ENCODE measurements at regions not wholly inside any gene's neighbourhood (a gene's known extent, or its start where the extent isn't known, plus 50 kb on each side); places are given as distances from the start of the nearest gene placed in this dataset.

DNA sequence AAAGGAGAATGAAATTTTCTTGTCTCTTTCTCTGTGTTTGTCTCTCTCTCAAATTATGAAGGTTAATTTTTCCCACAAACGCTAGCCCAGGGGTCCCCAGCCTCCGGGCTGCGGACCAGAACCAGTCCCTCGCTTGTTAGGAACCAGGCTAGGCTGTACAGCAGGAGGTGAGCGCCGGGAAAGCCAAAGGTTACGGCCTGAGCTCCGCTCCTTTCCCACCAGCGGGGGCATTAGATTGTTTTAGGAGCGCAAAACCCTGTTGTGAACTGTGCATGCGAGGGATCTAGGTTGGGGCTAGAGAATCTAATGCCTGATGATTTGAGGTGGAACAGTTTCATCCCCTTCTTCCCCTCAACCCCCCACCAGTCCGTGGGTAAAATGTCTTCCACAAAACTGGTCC, 74.7 kb upstream of the ZNF385D start:
- Histone ChIP-seq H3K9me3 (replicated peaks; ENCODE audit: control insufficient read depth, insufficient read depth, low read length) (no peaks in the 10 kb centered on the region), H3K79me2 (ENCODE audit: control insufficient read depth, insufficient read depth, low read length) (no peaks in the 10 kb centered on the region), H3K36me3 (ENCODE audit: control insufficient read depth in 2 of 2, extremely low read depth in 1 of 2, insufficient read depth in 2 of 2, low read length in 2 of 2) (no peaks in the 10 kb centered on the region), H3K27me3 (ENCODE audit: control insufficient read depth in 2 of 2, insufficient read depth in 2 of 2, low read length in 2 of 2) (no peaks in the 10 kb centered on the region), H3K9ac (replicated peaks; ENCODE audit: extremely low read depth, insufficient read depth, low read length) (no peak overlapping the region), H4K20me1 (replicated peaks; ENCODE audit: control insufficient read depth, extremely low read depth, insufficient read depth, low read length) (no peaks in the 10 kb centered on the region), H3K27ac (ENCODE audit: insufficient read depth, low read depth, low read length) (no peak overlapping the region), H3K4me2 (ENCODE audit: insufficient read depth, low read length) (no peak overlapping the region), H2AFZ (ENCODE audit: low read depth, low read length) (no peak overlapping the region), H3K9me1 (replicated peaks; ENCODE audit: control insufficient read depth, extremely low read depth, insufficient read depth, low read length) (no peaks in the 10 kb centered on the region), H3K4me1 (ENCODE audit: control insufficient read depth, extremely low read depth, insufficient read depth, low read length) (no peaks in the 10 kb centered on the region), H3K4me3 (replicated peaks in 1 of 3; ENCODE audit: insufficient read depth in 1 of 3, low read depth in 1 of 3, low read length in 3 of 3) (no peak overlapping the region)
- FAIRE-seq (no peak), DNase-seq (ENCODE audit: low read depth, low spot score) (no peak)
- no TSS peak for BruUV-seq (replicated peaks)
- CTCF ChIA-PET = no interaction called here
- POLR2A ChIA-PET = no interaction called here
- dilution Hi-C loops (cut with MboI; ENCODE audit: extremely low pct_ligation_motif_present, low sequenced_read_pairs) = no loop called here
- TF ChIP-seq, protein P1, sequence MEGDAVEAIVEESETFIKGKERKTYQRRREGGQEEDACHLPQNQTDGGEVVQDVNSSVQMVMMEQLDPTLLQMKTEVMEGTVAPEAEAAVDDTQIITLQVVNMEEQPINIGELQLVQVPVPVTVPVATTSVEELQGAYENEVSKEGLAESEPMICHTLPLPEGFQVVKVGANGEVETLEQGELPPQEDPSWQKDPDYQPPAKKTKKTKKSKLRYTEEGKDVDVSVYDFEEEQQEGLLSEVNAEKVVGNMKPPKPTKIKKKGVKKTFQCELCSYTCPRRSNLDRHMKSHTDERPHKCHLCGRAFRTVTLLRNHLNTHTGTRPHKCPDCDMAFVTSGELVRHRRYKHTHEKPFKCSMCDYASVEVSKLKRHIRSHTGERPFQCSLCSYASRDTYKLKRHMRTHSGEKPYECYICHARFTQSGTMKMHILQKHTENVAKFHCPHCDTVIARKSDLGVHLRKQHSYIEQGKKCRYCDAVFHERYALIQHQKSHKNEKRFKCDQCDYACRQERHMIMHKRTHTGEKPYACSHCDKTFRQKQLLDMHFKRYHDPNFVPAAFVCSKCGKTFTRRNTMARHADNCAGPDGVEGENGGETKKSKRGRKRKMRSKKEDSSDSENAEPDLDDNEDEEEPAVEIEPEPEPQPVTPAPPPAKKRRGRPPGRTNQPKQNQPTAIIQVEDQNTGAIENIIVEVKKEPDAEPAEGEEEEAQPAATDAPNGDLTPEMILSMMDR (IDR thresholded peaks at IDR 0.05; ENCODE audit: extremely low read depth in 1 of 2, insufficient read depth in 1 of 2, low read depth in 1 of 2, low read length in 2 of 2) = no peak
- TF ChIP-seq EZH2 (IDR thresholded peaks at IDR 0.05; ENCODE audit: borderline replicate concordance, low read depth, low read length, severe bottlenecking) (no peak), FOS (IDR thresholded peaks at IDR 0.05; ENCODE audit: borderline replicate concordance, insufficient read depth, low read length) (no peak), POLR2AphosphoS5 (IDR thresholded peaks at IDR 0.05; ENCODE audit: insufficient read depth, low read depth, low read length) (no peak), JUN (IDR thresholded peaks at IDR 0.05; ENCODE audit: borderline replicate concordance, insufficient read depth, insufficient read length, low read depth) (no peak), POLR2A (IDR thresholded peaks at IDR 0.05; ENCODE audit: low read depth, low read length) (no peak), MYC (IDR thresholded peaks at IDR 0.05; ENCODE audit: low read depth, low read length) (no peak), GATA2 (IDR thresholded peaks at IDR 0.05; ENCODE audit: insufficient read depth, insufficient read length, low read depth, low read length) (no peak)
- TF ChIP-seq, protein P2, sequence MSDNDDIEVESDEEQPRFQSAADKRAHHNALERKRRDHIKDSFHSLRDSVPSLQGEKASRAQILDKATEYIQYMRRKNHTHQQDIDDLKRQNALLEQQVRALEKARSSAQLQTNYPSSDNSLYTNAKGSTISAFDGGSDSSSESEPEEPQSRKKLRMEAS (IDR thresholded peaks at IDR 0.05; ENCODE audit: insufficient read depth, insufficient read length) = no peak
- intact Hi-C loops (cut with micrococcal nuclease) = no loop called here

Measured in endothelial cell of umbilical vein (primary cell).